ENCODE measurements at regions not wholly inside any gene's neighbourhood (a gene's known extent, or its start where the extent isn't known, plus 50 kb on each side); places are given as distances from the start of the nearest gene placed in this dataset.

- Histone ChIP-seq H3K4me3 (no peak overlapping the region), H3K9me3 (ENCODE audit: low read depth) (no peaks in the 10 kb centered on the region), H3K36me3 (no peaks in the 10 kb centered on the region), H3K4me1 (ENCODE audit: low read depth) (no peaks in the 10 kb centered on the region), H3K27me3 (no peaks in the 10 kb centered on the region), H3K27ac (no peak overlapping the region)
- TF ChIP-seq, protein P1, sequence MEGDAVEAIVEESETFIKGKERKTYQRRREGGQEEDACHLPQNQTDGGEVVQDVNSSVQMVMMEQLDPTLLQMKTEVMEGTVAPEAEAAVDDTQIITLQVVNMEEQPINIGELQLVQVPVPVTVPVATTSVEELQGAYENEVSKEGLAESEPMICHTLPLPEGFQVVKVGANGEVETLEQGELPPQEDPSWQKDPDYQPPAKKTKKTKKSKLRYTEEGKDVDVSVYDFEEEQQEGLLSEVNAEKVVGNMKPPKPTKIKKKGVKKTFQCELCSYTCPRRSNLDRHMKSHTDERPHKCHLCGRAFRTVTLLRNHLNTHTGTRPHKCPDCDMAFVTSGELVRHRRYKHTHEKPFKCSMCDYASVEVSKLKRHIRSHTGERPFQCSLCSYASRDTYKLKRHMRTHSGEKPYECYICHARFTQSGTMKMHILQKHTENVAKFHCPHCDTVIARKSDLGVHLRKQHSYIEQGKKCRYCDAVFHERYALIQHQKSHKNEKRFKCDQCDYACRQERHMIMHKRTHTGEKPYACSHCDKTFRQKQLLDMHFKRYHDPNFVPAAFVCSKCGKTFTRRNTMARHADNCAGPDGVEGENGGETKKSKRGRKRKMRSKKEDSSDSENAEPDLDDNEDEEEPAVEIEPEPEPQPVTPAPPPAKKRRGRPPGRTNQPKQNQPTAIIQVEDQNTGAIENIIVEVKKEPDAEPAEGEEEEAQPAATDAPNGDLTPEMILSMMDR (IDR thresholded peaks at IDR 0.05; ENCODE audit: low read depth, low read length) = no peak
- DNase-seq (ENCODE audit: low read depth in 1 of 2, low spot score in 1 of 2) = no peak
Observed at GRCh38 chr10:9219860-9220259, 1165.4 kb downstream of the GATA3 start.

- H3K4me1 ChIP-seq (ENCODE audit: low read depth) = no peaks in the 10 kb centered on the region
- H3K27ac ChIP-seq = no peak overlapping the region
- no peak for DNase-seq (ENCODE audit: low read depth in 1 of 2, low spot score in 1 of 2)
- no peak overlapping the region for H3K4me3 ChIP-seq
- H3K36me3 ChIP-seq = no peaks in the 10 kb centered on the region
- no peaks in the 10 kb centered on the region for H3K9me3 ChIP-seq (ENCODE audit: low read depth)
- no peaks in the 10 kb centered on the region for H3K27me3 ChIP-seq
- TF ChIP-seq, protein P1 (IDR thresholded peaks at IDR 0.05; ENCODE audit: low read depth, low read length) = no peak
Observed at GRCh38 chr10:9222917-9223316, 1168.4 kb downstream of the GATA3 start.

DNA sequence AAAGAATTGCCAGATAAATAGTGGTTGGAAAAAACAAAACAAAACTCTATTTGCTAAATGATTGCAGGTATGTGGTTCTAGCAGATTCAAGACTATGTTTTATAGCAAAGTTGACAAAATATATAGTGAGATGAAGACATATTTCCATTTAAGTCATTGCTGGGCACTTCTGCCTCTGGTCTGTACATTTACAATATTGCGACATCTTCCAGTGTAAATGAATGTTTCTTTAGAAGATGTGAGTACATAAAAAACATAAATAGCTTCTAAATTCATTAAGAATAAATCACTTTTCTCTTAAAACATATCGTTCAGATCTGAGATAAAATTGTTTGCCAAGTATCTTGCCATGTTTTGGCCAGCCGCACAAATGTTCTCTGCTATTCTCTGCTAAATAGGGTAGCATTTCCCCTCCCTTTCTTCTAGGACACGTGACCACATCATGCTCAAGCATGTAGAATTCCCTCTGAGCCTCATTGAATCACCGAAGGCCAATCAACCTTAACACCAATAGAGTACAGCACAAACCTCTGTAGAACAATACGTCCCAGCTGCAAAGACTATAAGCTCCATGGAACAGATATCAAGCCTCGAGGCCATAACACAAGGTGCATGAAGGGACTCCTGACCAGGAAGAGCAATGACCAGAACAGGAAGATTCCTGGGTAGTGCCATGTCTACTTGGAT, 1173.3 kb downstream of the GATA3 start:
- no peak for DNase-seq (ENCODE audit: low read depth in 1 of 2, low spot score in 1 of 2)
- Histone ChIP-seq H3K27me3 (no peaks in the 10 kb centered on the region), H3K4me1 (ENCODE audit: low read depth) (no peaks in the 10 kb centered on the region), H3K4me3 (no peak overlapping the region), H3K36me3 (no peaks in the 10 kb centered on the region), H3K9me3 (ENCODE audit: low read depth) (no peaks in the 10 kb centered on the region), H3K27ac (no peak overlapping the region)
- TF ChIP-seq, protein P1 (IDR thresholded peaks at IDR 0.05; ENCODE audit: low read depth, low read length) = no peak

DNA sequence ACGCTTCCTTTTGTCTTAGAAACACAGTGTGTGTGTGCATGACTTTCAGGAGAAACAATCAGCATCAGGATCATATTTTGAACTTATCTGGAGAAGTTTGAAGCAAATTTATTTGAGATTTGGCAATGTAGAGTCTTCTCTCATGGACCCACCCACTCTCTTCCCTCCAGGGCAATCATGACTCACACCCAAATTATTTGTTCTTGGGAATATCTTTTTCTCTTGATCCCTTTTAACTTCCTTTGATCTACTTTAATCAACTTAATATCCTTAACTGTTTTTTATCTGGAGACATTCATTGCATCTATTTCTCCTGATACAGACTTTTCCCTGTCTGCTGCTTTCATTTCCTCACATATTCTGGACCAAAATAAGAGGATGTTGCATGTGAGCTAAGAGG, 1174.3 kb downstream of the GATA3 start:
- H3K36me3 ChIP-seq = no peaks in the 10 kb centered on the region
- TF ChIP-seq, protein P1 (IDR thresholded peaks at IDR 0.05; ENCODE audit: low read depth, low read length) = no peak
- H3K4me1 ChIP-seq (ENCODE audit: low read depth) = no peaks in the 10 kb centered on the region
- no peaks in the 10 kb centered on the region for H3K9me3 ChIP-seq (ENCODE audit: low read depth)
- H3K27ac ChIP-seq = no peak overlapping the region
- DNase-seq (ENCODE audit: low read depth in 1 of 2, low spot score in 1 of 2) = no peak
- no peaks in the 10 kb centered on the region for H3K27me3 ChIP-seq
- H3K4me3 ChIP-seq = no peak overlapping the region

DNA sequence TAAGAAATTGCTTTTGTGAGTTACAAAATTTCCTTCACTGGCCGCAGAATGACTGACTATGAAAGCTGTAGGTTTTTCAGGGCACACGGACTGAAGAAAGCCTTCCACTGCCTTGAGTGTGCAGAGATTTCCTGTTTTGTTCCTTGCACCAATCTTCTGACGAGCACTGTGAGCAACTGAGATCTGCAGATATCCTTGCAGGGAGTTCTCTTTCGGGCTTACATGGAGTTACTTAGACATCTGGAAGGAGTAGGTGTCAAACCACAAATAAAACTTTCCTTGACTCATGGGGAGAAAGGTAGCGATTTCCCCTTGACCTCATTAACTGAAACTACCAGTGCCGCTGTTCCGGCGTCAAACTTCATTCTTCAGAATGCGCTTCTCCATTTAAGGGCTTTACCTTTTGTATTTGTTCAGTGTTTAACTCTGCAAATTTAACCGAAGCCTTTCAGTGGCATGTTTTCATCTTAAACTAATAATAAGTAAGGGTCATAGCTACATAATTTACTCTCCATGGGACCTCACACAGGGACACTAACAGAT, 1175.3 kb downstream of the GATA3 start:
- Histone ChIP-seq H3K27me3 (no peaks in the 10 kb centered on the region), H3K27ac (no peak overlapping the region), H3K36me3 (no peaks in the 10 kb centered on the region), H3K4me3 (no peak overlapping the region), H3K9me3 (ENCODE audit: low read depth) (no peaks in the 10 kb centered on the region), H3K4me1 (ENCODE audit: low read depth) (no peaks in the 10 kb centered on the region)
- DNase-seq (ENCODE audit: low read depth in 1 of 2, low spot score in 1 of 2) = no peak
- TF ChIP-seq, protein P1 (IDR thresholded peaks at IDR 0.05; ENCODE audit: low read depth, low read length) = no peak
